CD4-positive, alpha-beta T cell treated with Interleukin-21 for 1 hour (primary cell): ENCODE measurements at regions not wholly inside any gene's neighbourhood (a gene's known extent, or its start where the extent isn't known, plus 50 kb on each side); places are given as distances from the start of the nearest gene placed in this dataset.

Source experiments
- DNase-seq: peaks from one replicate; pipeline ENCODE4 v3.0.0-alpha.2; 2020

DNA sequence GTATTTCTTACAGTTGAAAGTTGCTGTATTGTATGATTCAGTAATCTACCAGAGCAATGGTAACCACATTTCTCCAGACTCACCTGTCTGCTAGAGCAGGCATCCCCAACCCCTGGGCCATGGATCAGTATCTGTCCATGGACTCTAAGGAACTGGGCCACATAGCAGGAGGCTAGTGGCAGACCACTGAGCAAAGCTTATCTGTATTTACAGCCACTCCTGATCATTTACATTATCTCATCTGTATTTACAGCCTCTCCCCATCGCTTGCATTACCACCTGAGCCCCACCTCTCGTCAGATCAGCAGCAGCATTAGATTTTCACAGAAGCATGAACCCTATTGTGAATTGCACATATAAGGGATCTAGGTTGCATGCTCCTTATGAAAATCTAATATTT, 60.3 kb upstream of the MANEA start:
- DNase-seq = no peak

DNA sequence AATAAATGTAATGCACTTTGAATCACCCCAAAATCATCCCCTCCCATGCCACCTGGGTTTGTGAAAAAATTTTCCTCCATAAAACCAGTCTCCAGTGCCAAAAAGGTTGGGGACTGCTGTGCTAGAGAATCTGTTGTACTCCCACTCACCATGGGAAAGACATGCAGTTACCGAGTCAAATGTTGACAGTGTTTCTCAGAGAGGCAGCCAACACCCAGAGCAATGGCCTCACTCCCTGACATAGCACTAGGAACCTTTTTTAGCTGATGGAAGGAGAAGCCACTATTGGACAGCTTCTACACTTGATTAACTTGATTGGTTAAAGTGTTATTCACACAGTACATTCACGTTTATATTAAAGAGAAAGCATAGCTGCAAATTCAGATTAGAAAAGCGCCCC, 59.8 kb upstream of the MANEA start:
- DNase-seq = no peak

DNA sequence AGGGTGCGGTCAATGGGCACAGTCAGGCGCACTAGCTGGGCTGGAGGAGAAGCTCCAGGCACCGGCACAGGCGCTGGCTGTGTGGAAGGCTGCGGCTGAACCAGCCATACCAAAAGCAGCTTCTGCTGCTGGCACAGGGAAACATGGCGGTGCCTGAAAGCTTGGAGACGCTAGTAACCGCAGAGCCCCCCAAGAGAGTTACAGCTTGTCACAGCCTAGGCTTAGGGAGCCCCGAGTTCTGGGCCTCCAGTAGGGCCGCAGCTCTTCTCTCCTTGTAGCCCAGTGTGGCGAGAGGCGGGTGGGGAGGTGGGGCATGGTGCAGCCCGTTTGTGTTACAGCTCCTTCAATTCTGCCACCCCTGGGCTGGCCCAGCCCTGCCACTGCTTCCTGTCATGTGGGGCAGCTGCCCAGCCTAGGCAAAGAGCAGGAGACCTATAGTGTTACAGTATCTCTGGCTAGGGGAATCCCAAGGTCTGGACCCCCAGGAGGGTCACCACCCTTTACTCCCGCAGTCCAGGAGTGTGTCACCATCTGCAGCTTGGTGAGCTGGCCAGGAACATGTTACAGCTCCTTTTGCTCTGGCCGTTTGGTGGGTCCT, 58.6 kb upstream of the MANEA start:
- no peak for DNase-seq

DNA sequence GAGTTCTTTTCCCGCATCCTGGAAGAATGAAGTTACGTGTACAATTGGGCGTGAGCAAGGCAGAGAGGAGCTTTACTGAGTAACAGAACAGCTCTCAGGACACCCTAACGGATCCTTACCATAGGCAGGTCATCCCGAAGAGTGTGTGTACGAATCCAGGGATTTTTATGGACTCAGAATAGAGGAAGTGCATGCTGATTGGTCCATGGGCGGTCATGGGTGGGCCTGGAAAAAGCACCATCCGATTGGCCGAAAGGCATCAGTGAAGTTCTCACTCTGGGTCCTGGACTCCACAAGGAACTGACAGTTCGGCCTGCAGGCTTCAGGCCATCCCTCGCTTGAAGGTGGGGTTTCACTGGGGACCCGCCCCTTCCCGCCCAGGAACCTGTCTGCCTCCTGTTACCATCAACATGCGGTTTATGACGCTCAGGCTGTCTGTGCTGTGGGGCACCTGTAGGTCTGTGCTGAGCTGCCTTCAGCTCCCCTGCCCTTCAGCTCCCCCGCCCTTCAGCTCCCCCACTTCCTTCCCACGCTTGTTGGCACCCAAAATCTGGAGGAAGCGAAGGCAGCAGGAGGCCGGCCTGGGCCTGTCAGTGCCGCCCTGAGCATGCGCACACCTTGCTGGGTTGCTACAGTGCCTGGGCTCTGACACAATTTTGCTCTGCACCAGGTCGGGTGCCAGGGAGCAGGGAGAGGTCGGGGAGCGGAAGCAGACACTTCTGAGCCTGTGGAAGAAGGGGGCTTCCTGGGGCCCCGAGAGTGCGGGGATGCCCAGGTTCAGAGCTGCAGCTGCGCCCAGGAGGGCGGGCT, 57.9 kb upstream of the MANEA start:
- DNase-seq = no peak

DNA sequence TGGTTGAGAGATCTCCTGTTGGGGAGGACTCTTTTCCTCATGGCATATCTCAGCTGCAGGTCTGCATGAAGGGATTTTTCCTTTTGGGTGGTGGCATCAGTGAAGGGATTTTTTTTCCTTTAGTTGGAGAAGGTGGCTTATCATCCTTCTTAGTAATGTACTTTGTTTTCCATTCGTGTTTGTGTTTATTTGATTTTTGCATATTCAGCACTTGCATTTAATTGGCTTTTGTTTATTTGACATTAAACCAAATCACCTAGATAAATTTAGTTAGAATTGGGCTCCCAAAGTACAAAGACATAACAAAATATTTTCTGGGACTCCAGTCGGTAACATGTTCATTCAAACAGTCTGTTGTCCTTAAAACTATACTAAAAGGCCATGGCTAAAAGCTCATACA, 56.2 kb upstream of the MANEA start:
- no peak for DNase-seq
